ENCODE measurements at regions not wholly inside any gene's neighbourhood (a gene's known extent, or its start where the extent isn't known, plus 50 kb on each side); places are given as distances from the start of the nearest gene placed in this dataset.
A peak's percentile ranks its signal among the peaks of the same experiment; 100 is the strongest.
"Not testable (repeated sequence)": the region's sequence is repeated elsewhere in the genome, so short reads cannot be mapped to it uniquely, and the experiment has no call there.

- H3K4me3 ChIP-seq, result no peak overlapping the region
- TF ChIP-seq, protein P1, sequence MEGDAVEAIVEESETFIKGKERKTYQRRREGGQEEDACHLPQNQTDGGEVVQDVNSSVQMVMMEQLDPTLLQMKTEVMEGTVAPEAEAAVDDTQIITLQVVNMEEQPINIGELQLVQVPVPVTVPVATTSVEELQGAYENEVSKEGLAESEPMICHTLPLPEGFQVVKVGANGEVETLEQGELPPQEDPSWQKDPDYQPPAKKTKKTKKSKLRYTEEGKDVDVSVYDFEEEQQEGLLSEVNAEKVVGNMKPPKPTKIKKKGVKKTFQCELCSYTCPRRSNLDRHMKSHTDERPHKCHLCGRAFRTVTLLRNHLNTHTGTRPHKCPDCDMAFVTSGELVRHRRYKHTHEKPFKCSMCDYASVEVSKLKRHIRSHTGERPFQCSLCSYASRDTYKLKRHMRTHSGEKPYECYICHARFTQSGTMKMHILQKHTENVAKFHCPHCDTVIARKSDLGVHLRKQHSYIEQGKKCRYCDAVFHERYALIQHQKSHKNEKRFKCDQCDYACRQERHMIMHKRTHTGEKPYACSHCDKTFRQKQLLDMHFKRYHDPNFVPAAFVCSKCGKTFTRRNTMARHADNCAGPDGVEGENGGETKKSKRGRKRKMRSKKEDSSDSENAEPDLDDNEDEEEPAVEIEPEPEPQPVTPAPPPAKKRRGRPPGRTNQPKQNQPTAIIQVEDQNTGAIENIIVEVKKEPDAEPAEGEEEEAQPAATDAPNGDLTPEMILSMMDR (IDR thresholded peaks at IDR 0.05), result no peak
- TF ChIP-seq POLR2A (IDR thresholded peaks at IDR 0.05) (no peak), POLR2AphosphoS5 (IDR thresholded peaks at IDR 0.05) (no peak)
- intact Hi-C loops (cut with DNase I; ENCODE audit: low total_unique reads), result no loop called here
Measured at GRCh38 chrX:65093658-65094057, 117.4 kb upstream of the ZC4H2 start.

DNA sequence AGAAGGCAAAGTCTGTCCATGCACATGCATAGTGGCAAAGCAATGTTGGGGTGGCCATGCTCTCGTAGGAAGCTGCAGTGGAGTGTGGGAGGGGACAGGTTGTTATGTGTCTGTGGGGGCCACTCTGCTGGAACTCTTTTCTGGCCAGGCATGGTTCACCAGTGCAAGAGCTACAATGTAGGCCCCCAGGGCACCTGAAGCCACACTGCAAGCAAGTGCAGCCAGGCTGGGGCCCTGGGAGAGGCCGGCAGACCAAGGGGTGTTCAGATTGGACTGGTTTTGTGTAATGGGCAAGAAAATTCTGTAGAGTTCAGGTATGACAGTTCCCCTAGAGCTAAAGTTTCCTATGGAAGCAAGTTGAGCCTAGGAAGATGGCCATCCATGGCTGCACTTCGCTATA is 97.0 kb upstream of the ZC4H2 start:
- Histone ChIP-seq H3K4me1 (no peaks in the 10 kb centered on the region), H3K27me3 (peaks cover 0 to 4% of the 10 kb centered on the region in 2 donors), H3K27ac (no peak overlapping the region), H3K36me3 (no peaks in the 10 kb centered on the region), H3K4me3 (no peak overlapping the region), H3K9me3 (peaks cover 11 to 37% of the 10 kb centered on the region in 2 donors)
- intact Hi-C loops (cut with DNase I; ENCODE audit: low total_unique reads), result no loop called here
- TF ChIP-seq, protein P1 (IDR thresholded peaks at IDR 0.05), result no peak
- TF ChIP-seq POLR2AphosphoS5 (IDR thresholded peaks at IDR 0.05) (no peak), POLR2A (IDR thresholded peaks at IDR 0.05) (no peak)
- DNase-seq (ENCODE audit: low spot score in 2 of 2), result no peak

More at GRCh38 chrX:65093658-65094057, 117.4 kb upstream of the ZC4H2 start:
- Histone ChIP-seq H3K27me3 (peaks cover 0 to 4% of the 10 kb centered on the region in 2 donors), H3K9me3 (peaks cover 19 to 24% of the 10 kb centered on the region in 2 donors), H3K36me3 (peaks cover 3% of the 10 kb centered on the region), H3K27ac (no peak overlapping the region), H3K4me1 (no peaks in the 10 kb centered on the region)
- DNase-seq (ENCODE audit: low spot score in 2 of 2), result no peak

GRCh38 chrX:65072590-65072989 is 96.3 kb upstream of the ZC4H2 start:
- intact Hi-C loops (cut with DNase I; ENCODE audit: low total_unique reads), result no loop called here
- DNase-seq (ENCODE audit: low spot score in 2 of 2), result no peak
- no peaks in the 10 kb centered on the region for H3K36me3 ChIP-seq

DNA sequence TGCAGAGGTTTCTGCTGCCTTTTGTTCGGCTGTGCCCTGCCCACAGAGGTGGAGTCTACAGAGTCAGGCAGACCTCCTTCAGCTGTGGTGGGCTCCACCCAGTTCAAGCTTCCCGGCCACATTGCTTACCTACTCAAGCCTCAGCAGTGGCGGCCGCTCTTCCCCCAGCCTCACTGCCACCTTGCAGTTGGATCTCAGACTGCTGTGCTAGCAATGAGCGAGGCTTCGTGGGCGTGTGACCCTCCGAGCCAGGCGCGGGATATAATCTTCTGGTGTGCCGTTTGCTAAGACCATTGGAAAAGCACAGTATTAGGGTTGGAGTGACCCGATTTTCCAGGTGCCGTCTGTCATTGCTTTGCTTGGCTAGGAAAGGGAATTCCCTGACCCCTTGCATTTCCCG is 82.4 kb upstream of the ZC4H2 start:
- intact Hi-C loops (cut with DNase I; ENCODE audit: low total_unique reads); H3K27me3 ChIP-seq: not testable (repeated sequence)

More at GRCh38 chrX:65072590-65072989, 96.3 kb upstream of the ZC4H2 start:
- H3K27ac ChIP-seq, result no peak overlapping the region
- H3K9me3 ChIP-seq, result peaks cover 11 to 39% of the 10 kb centered on the region in 2 donors
- no peak for TF ChIP-seq POLR2A (IDR thresholded peaks at IDR 0.05)
- TF ChIP-seq POLR2AphosphoS5 (IDR thresholded peaks at IDR 0.05), result no peak
- TF ChIP-seq, protein P1 (IDR thresholded peaks at IDR 0.05), result no peak
- no peak overlapping the region for H3K4me3 ChIP-seq
- H3K27me3 ChIP-seq, result peaks cover 0 to 3% of the 10 kb centered on the region in 2 donors
- H3K4me1 ChIP-seq, result no peaks in the 10 kb centered on the region

GRCh38 chrX:65045001-65045400 is 68.8 kb upstream of the ZC4H2 start:
- TF ChIP-seq POLR2A (IDR thresholded peaks at IDR 0.05) (no peak), POLR2AphosphoS5 (IDR thresholded peaks at IDR 0.05) (no peak)
- TF ChIP-seq, protein P1 (IDR thresholded peaks at IDR 0.05), result no peak
- Histone ChIP-seq H3K4me1 (no peaks in the 10 kb centered on the region), H3K27ac (no peak overlapping the region), H3K4me3 (no peak overlapping the region), H3K36me3 (no peaks in the 10 kb centered on the region), H3K9me3 (peaks cover 0 to 44% of the 10 kb centered on the region in 2 donors), H3K27me3 (no peaks in the 10 kb centered on the region)
- DNase-seq (ENCODE audit: low spot score in 2 of 2), result no peak
- intact Hi-C loops (cut with DNase I; ENCODE audit: low total_unique reads), result no loop called here

More for the DNA sequence above, 82.4 kb upstream of the ZC4H2 start:
- not testable (repeated sequence) for H3K27ac ChIP-seq; DNase-seq (ENCODE audit: low spot score in 2 of 2); H3K36me3 ChIP-seq; H3K4me3 ChIP-seq; H3K4me1 ChIP-seq
- peaks cover 6 to 33% of the 10 kb centered on the region in 2 donors for H3K9me3 ChIP-seq

GRCh38 chrX:65035446-65035770 is 59.2 kb upstream of the ZC4H2 start:
- Histone ChIP-seq H3K36me3 (no peaks in the 10 kb centered on the region), H3K9me3 (no peaks in the 10 kb centered on the region), H3K4me3 (peak overlapping the region; percentile 53 to 72 (median 54)), H3K27me3 (peaks cover 0 to 14% of the 10 kb centered on the region in 2 donors), H3K4me1 (no peaks in the 10 kb centered on the region), H3K27ac (peak overlapping the region; percentile 70 to 88)
- DNase-seq (ENCODE audit: low spot score in 2 of 2), result no peak
- TF ChIP-seq POLR2AphosphoS5 (IDR thresholded peaks at IDR 0.05), result no peak
- TF ChIP-seq, protein P1 (IDR thresholded peaks at IDR 0.05), result no peak
- TF ChIP-seq POLR2A (IDR thresholded peaks at IDR 0.05), result no peak
- intact Hi-C loops (cut with DNase I; ENCODE audit: low total_unique reads), result no loop called here

Data from breast epithelium (tissue), 4 donors.